Tibial nerve (tissue), 4 donors: ENCODE measurements at regions not wholly inside any gene's neighbourhood (a gene's known extent, or its start where the extent isn't known, plus 50 kb on each side); places are given as distances from the start of the nearest gene placed in this dataset.

Source experiments
- DNase-seq, 2 donors: peaks; one replicate each; pipeline ENCODE4 v3.0.0-alpha.2; 2019; ENCODE audit warnings: low spot score in 2 of 2
- H3K27ac ChIP-seq, 4 donors: fragments of 200-600 bp; sonication (generic) in 3 of 4; one replicate each; pipeline ENCODE4 v1.5.1; 2017 to 2019; ENCODE audit warnings: mild to moderate bottlenecking in 1 of 4
- H3K27me3 ChIP-seq, 2 donors: fragments of 200-600 bp; sonication (generic) in 1 of 2; one replicate each; pipeline versions ENCODE4 v1.5.1 to v1.6.0; 2017 to 2019
- H3K36me3 ChIP-seq, 3 donors: fragments of 200-600 bp; sonication (generic); one replicate each; pipeline ENCODE4 v1.5.1; 2018 to 2019
- H3K4me1 ChIP-seq, 4 donors: fragments of 200-600 bp; sonication (generic) in 3 of 4; one replicate each; pipeline ENCODE4 v1.5.1; 2017 to 2019
- H3K4me3 ChIP-seq, 4 donors: fragments of 200-600 bp; sonication (generic) in 3 of 4; one replicate each; pipeline ENCODE4 v1.5.1; 2017 to 2019; ENCODE audit warnings: mild to moderate bottlenecking in 1 of 4, moderate library complexity in 1 of 4
- H3K9me3 ChIP-seq, 4 donors: fragments of 200-600 bp; sonication (generic) in 3 of 4; one replicate each; pipeline ENCODE4 v1.5.1; 2017 to 2019
- CTCF ChIP-seq, 5 experiments: fragments of 200-600 bp in 3 of 5; fragments of 450-650 bp in 2 of 5; sonication (generic) in 3 of 5; IDR thresholded peaks; one replicate each; pipeline ENCODE4 v1.5.1; 2016 to 2019; ENCODE audit warnings: antibody characterized with exemption in 5 of 5, mild to moderate bottlenecking in 3 of 5, moderate library complexity in 2 of 5
- EP300 ChIP-seq, 2 donors: sonication (generic); formaldehyde crosslinking; IDR thresholded peaks; one replicate each; pipeline ENCODE4 v1.6.1; 2017; ENCODE audit warnings: antibody characterized with exemption in 2 of 2, mild to moderate bottlenecking in 1 of 2
- POLR2A ChIP-seq, 2 donors: fragments of 450-650 bp; IDR thresholded peaks; one replicate each; pipeline ENCODE4 v1.6.1; 2017; ENCODE audit warnings: antibody characterized with exemption in 2 of 2, mild to moderate bottlenecking in 2 of 2, moderate library complexity in 2 of 2
- WGBS, 2 donors: methylation state at CpG; one replicate each; pipeline ENCODE4 v1.1.5; 2018; 5-methylcytosine and 5-hydroxymethylcytosine counted together

- TF ChIP-seq POLR2A (IDR thresholded peaks at IDR 0.05) (no peak), CTCF (IDR thresholded peaks at IDR 0.05) (no peak), EP300 (IDR thresholded peaks at IDR 0.05) (no peak)
- H3K4me3 ChIP-seq, result no peak overlapping the region
- H3K27me3 ChIP-seq, result no peaks in the 10 kb centered on the region
- H3K4me1 ChIP-seq, result no peaks in the 10 kb centered on the region
- H3K36me3 ChIP-seq, result no peaks in the 10 kb centered on the region
- DNase-seq, result no peak
- 79 to 82% methylated on average over 4 of the region's 4 CpGs for WGBS, 2 donors
- H3K27ac ChIP-seq, result no peak overlapping the region
- no peaks in the 10 kb centered on the region for H3K9me3 ChIP-seq
Observed at GRCh38 chr5:167507463-167508233, 783.8 kb upstream of the WWC1 start.

GRCh38 chr5:167509076-167509475 is 782.4 kb upstream of the WWC1 start:
- Histone ChIP-seq H3K27me3 (no peaks in the 10 kb centered on the region), H3K4me3 (no peak overlapping the region), H3K4me1 (no peaks in the 10 kb centered on the region), H3K36me3 (no peaks in the 10 kb centered on the region), H3K27ac (no peak overlapping the region), H3K9me3 (no peaks in the 10 kb centered on the region)
- no peak for TF ChIP-seq POLR2A (IDR thresholded peaks at IDR 0.05)
- TF ChIP-seq CTCF (IDR thresholded peaks at IDR 0.05), result no peak
- WGBS, 2 donors, result 87 to 88% methylated on average over 3 of the region's 3 CpGs
- DNase-seq, result no peak

- H3K9me3 ChIP-seq, result no peaks in the 10 kb centered on the region
- H3K36me3 ChIP-seq, result no peaks in the 10 kb centered on the region
- no peaks in the 10 kb centered on the region for H3K4me1 ChIP-seq
- TF ChIP-seq EP300 (IDR thresholded peaks at IDR 0.05), result no peak
- no peak for TF ChIP-seq CTCF (IDR thresholded peaks at IDR 0.05)
- no peak overlapping the region for H3K4me3 ChIP-seq
- H3K27ac ChIP-seq, result no peak overlapping the region
- no peak for DNase-seq
- 44 to 61% methylated on average over 1 of the region's 1 CpG for WGBS, 2 donors
- no peaks in the 10 kb centered on the region for H3K27me3 ChIP-seq
Observed at GRCh38 chr5:167511276-167511675, 780.2 kb upstream of the WWC1 start.

GRCh38 chr5:167512111-167512510 is 779.3 kb upstream of the WWC1 start:
- no peak for DNase-seq
- no peaks in the 10 kb centered on the region for H3K27me3 ChIP-seq
- H3K9me3 ChIP-seq, result no peaks in the 10 kb centered on the region
- H3K4me1 ChIP-seq, result no peaks in the 10 kb centered on the region
- H3K36me3 ChIP-seq, result no peaks in the 10 kb centered on the region
- no peak overlapping the region for H3K27ac ChIP-seq
- 77 to 79% methylated on average over 2 of the region's 2 CpGs for WGBS, 2 donors
- H3K4me3 ChIP-seq, result no peak overlapping the region
- TF ChIP-seq POLR2A (IDR thresholded peaks at IDR 0.05) (no peak), CTCF (IDR thresholded peaks at IDR 0.05) (no peak), EP300 (IDR thresholded peaks at IDR 0.05) (no peak)

- H3K27me3 ChIP-seq, result no peaks in the 10 kb centered on the region
- no peaks in the 10 kb centered on the region for H3K9me3 ChIP-seq
- 71 to 81% methylated on average over 7 of the region's 7 CpGs for WGBS, 2 donors
- H3K36me3 ChIP-seq, result no peaks in the 10 kb centered on the region
- no peak for DNase-seq
- H3K27ac ChIP-seq, result no peak overlapping the region
- H3K4me1 ChIP-seq, result no peaks in the 10 kb centered on the region
- H3K4me3 ChIP-seq, result no peak overlapping the region
- TF ChIP-seq CTCF (IDR thresholded peaks at IDR 0.05) (no peak), POLR2A (IDR thresholded peaks at IDR 0.05) (no peak), EP300 (IDR thresholded peaks at IDR 0.05) (no peak)
Observed at GRCh38 chr5:167513381-167513780, 778.1 kb upstream of the WWC1 start.
